Bronchial epithelial cell (primary cell): ENCODE measurements at regions not wholly inside any gene's neighbourhood (a gene's known extent, or its start where the extent isn't known, plus 50 kb on each side); places are given as distances from the start of the nearest gene placed in this dataset.

Experiments
- DNase-seq: peaks from one replicate; pipeline ENCODE4 v3.0.0-alpha.2; 2010; ENCODE audit warnings: low read depth
- FAIRE-seq: peaks from 2 replicates; lab custom pipeline; 2011; peaks lifted over from hg19 to GRCh38; lab: Jason Lieb, UNC
- H3K27me3 ChIP-seq: 2 replicates; pipeline ENCODE4 v1.5.1; 2011; ENCODE audit warnings: low read length; ENCODE audit not compliant: control insufficient read depth, insufficient read depth
- H3K36me3 ChIP-seq: 2 replicates; pipeline ENCODE4 v1.5.1; 2011; ENCODE audit warnings: low read length; ENCODE audit not compliant: control insufficient read depth, insufficient read depth
- H3K4me3 ChIP-seq: 2 replicates; pipeline ENCODE4 v1.5.1; 2011; ENCODE audit warnings: mild to moderate bottlenecking, low read depth, low read length, control low read depth
- TF ChIP-seq, protein P1 (sequence below): IDR thresholded peaks from 2 replicates; pipeline ENCODE4 v1.5.1; 2011; ENCODE audit warnings: mild to moderate bottlenecking, moderate library complexity, low read length, control low read depth, inconsistent platforms; ENCODE audit not compliant: insufficient read depth, severe bottlenecking

DNA sequence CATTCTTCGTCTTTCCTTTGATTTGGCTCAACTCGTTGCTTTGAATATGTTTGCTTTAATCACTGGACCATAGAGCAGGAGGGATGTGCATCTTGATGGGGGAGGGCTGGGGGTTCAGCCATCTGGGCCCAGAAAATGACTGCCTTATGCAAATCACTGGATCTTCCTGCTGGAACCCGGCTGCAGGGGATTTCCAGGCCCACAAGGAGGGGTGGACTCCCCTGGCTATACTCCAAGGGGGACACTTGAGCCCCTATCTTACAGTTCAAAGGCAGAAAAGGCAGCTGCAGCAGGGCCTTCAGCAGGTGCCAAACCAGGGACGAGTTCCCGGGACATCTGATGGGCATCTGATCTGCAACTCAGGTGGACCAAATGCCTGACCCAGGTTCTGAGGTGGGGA lies 122.5 kb downstream of the DICER1 start:
- FAIRE-seq, result no peak
- TF ChIP-seq, protein P1, sequence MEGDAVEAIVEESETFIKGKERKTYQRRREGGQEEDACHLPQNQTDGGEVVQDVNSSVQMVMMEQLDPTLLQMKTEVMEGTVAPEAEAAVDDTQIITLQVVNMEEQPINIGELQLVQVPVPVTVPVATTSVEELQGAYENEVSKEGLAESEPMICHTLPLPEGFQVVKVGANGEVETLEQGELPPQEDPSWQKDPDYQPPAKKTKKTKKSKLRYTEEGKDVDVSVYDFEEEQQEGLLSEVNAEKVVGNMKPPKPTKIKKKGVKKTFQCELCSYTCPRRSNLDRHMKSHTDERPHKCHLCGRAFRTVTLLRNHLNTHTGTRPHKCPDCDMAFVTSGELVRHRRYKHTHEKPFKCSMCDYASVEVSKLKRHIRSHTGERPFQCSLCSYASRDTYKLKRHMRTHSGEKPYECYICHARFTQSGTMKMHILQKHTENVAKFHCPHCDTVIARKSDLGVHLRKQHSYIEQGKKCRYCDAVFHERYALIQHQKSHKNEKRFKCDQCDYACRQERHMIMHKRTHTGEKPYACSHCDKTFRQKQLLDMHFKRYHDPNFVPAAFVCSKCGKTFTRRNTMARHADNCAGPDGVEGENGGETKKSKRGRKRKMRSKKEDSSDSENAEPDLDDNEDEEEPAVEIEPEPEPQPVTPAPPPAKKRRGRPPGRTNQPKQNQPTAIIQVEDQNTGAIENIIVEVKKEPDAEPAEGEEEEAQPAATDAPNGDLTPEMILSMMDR, result no peak

DNA sequence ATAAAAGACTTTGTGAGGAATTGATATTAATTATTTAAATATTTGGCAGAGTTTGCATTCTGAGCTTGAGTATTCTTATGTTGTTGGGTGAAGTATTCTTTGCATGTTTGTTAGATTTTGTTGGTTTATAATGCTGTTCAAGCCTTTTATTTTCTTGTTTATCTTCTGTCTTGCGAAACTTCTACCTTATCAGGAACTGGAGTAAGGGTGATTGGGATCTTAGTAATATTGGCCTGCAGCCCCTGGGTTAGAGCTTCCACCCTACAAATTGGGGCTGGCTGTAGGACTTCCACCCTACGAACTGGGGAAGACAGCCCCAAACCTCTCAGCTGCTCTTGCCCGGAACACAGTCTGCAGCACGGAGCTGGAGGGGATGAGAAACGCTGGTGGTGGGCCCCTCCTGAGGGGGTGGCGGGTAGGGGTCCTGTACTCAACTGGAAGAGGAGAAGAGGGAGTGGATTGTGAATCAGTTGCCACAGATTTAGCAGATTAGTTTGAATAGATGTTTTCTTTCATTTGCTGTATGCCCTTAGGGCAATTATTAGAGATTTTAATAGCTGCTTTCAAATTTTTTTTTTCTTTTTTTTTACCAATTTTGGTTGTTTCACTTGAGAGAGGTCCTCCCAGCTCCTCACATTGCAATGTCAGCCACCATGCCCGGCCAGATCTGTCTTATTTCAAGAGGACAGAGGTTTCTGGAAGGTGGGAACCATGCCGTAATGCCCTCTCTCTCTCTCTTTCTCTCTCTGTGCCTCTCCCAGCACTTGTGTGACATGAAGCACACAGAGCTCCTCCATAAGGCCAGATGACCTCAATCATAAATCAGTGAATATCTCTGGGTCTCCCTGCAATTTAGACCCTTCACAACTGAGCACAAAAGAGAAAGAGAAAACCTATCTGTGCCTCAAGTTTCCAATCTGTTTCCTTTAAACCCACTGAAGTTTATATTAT lies 123.4 kb downstream of the DICER1 start:
- FAIRE-seq, result no peak
- no peaks in the 10 kb centered on the region for H3K36me3 ChIP-seq
- TF ChIP-seq, protein P1, result no peak
- no peak overlapping the region for H3K4me3 ChIP-seq
- H3K27me3 ChIP-seq, result no peaks in the 10 kb centered on the region
- DNase-seq, result no peak

More for the DNA sequence above, 122.5 kb downstream of the DICER1 start:
- no peak overlapping the region for H3K4me3 ChIP-seq
- DNase-seq, result no peak
- no peaks in the 10 kb centered on the region for H3K36me3 ChIP-seq
- H3K27me3 ChIP-seq, result no peaks in the 10 kb centered on the region

DNA sequence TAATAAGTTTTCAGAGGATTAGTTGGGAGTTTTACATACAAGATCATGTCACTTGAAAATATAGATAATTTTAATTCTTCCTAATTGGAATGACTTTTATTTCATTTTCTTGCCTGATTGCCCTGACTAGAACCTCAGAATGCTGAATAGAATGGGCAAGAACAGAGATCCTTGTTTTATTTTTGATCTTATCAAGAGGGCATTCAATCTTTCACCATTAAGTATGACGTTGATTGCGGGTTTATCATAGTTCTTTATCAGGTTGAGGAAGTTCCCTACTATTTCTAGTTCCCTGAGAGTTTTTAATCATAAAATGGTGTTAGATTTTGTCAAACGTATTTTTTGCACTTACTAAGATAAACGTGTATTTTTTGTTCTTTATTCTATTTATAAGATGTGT lies 124.3 kb downstream of the DICER1 start:
- H3K4me3 ChIP-seq, result no peak overlapping the region
- DNase-seq (no peak), FAIRE-seq (no peak)

GRCh38 chr14:95026851-95027463 lies 130.4 kb downstream of the DICER1 start:
- DNase-seq (no peak), FAIRE-seq (no peak)
- TF ChIP-seq, protein P1, result no peak
- no peaks in the 10 kb centered on the region for H3K36me3 ChIP-seq
- no peaks in the 10 kb centered on the region for H3K27me3 ChIP-seq
- no peak overlapping the region for H3K4me3 ChIP-seq

More for the DNA sequence above, 124.3 kb downstream of the DICER1 start:
- no peaks in the 10 kb centered on the region for H3K27me3 ChIP-seq
- H3K36me3 ChIP-seq, result no peaks in the 10 kb centered on the region
- TF ChIP-seq, protein P1, result no peak

GRCh38 chr14:95025941-95026340 lies 131.4 kb downstream of the DICER1 start:
- no peaks in the 10 kb centered on the region for H3K27me3 ChIP-seq
- FAIRE-seq, result no peak
- TF ChIP-seq, protein P1, result no peak

More at GRCh38 chr14:95025941-95026340, 131.4 kb downstream of the DICER1 start:
- no peaks in the 10 kb centered on the region for H3K36me3 ChIP-seq
- DNase-seq, result no peak
- no peak overlapping the region for H3K4me3 ChIP-seq
